GM13977 (cell line): ENCODE measurements at regions not wholly inside any gene's neighbourhood (a gene's known extent, or its start where the extent isn't known, plus 50 kb on each side); places are given as distances from the start of the nearest gene placed in this dataset.

Experiments
- DNase-seq: peaks from one replicate; pipeline ENCODE4 v3.0.0; 2012; ENCODE audit warnings: low spot score
- in situ Hi-C: fragments of 300-500 bp; cut with MboI; formaldehyde crosslinking; loops from one replicate; pipeline ENCODE4 v1.12.0; 2022; ENCODE audit warnings: low sequenced_read_pairs, low pct_unique_long_range_greater_than_20kb, mixed read lengths, inconsistent platforms; ENCODE audit not compliant: unreplicated experiment
- TF ChIP-seq, protein P1 (sequence below): IDR thresholded peaks from 2 replicates; pipeline ENCODE4 v1.5.1; 2012; ENCODE audit warnings: mild to moderate bottlenecking, control low read depth; ENCODE audit not compliant: insufficient read depth; ENCODE audit errors: extremely low read depth, missing control alignments

DNA sequence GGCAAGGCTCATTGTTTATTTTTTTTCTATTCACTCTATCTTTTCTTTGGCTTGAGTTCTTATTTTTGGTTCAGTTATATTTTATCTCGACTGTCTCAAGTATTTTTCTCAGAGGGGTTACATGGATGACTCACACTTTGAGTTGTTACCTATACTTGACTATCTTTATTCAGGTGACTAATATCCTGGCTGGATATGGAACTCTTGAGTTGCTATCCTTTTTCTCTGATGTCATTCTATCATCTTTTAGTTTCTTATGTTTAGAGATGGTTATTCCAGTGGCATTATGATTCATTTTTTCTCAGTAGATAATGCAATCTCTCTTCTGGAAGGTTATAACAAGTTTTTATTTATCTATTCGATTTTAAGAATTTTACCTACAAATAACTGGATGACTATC, 117.9 kb downstream of the COX18 start:
- no peak for DNase-seq
- in situ Hi-C loops: no loop called here
- TF ChIP-seq, protein P1, sequence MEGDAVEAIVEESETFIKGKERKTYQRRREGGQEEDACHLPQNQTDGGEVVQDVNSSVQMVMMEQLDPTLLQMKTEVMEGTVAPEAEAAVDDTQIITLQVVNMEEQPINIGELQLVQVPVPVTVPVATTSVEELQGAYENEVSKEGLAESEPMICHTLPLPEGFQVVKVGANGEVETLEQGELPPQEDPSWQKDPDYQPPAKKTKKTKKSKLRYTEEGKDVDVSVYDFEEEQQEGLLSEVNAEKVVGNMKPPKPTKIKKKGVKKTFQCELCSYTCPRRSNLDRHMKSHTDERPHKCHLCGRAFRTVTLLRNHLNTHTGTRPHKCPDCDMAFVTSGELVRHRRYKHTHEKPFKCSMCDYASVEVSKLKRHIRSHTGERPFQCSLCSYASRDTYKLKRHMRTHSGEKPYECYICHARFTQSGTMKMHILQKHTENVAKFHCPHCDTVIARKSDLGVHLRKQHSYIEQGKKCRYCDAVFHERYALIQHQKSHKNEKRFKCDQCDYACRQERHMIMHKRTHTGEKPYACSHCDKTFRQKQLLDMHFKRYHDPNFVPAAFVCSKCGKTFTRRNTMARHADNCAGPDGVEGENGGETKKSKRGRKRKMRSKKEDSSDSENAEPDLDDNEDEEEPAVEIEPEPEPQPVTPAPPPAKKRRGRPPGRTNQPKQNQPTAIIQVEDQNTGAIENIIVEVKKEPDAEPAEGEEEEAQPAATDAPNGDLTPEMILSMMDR: no peak

DNA sequence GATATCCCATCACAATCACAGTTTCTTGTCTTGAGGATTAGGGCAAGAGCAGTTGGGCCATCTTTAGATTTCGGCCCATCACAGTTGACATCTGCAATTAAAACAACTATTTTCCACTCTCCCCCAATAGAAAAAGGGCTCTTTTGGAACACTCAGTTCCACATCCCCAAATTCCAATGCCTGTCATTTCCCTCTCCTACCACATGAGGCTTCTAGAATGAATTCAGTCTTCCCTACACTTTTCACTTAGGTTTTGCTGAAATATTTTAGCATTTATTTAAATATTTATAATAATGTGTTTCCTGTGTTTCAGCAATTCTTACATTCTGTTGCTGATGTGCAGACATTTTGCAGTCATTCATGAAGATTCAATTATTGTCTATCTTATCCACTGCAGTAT, 118.4 kb downstream of the COX18 start:
- in situ Hi-C loops: no loop called here
- no peak for DNase-seq
- TF ChIP-seq, protein P1: no peak

DNA sequence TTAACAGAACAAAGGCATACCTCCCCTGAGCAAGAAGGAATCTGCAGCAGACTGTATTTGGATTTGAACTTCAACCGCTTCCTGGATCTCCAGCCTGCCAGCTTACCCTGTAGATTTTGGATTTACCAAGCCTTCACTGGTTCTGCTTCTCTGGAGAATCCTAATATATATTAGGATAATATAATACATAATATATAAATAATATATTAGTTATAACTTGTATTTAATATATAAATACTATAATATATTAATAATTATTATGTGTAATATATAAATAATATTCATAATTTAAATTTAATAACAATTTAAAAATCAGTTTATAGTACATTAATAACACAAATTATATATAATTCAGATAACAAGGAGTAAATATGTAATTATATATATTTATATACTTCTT, 121.4 kb downstream of the COX18 start:
- no peak for DNase-seq
- in situ Hi-C loops: no loop called here
- TF ChIP-seq, protein P1: no peak

DNA sequence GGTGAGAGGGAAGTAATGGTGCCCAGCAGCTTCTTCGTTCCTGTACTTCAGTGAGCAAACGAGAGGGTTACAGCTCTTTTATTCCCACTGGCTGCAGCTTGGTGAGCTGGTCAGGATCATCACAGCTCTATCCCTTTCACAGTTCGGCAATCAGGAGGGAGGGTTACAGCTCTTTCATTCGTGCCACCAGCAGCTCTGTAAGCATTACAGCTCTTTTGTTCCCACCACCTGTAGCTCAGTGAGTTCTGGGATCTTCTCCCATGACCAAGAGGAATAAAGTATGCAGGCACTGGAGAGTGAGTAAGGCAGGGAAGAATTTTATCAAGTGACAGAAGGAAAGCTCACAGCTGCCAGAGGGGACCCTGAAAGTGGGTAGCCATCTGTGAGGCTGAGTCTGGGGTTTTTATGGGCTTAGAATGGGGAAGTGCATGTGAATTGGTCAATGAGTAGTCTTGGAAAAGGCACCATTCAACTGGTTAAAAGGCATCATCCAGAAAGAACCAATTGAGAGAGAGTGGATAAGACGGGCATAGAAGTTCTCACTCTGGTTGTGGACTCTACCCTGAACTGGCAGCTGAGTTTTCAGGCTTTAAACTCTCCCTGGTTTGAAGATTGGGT, 123.7 kb downstream of the COX18 start:
- DNase-seq: no peak
- in situ Hi-C loops: no loop called here
- TF ChIP-seq, protein P1: no peak

DNA sequence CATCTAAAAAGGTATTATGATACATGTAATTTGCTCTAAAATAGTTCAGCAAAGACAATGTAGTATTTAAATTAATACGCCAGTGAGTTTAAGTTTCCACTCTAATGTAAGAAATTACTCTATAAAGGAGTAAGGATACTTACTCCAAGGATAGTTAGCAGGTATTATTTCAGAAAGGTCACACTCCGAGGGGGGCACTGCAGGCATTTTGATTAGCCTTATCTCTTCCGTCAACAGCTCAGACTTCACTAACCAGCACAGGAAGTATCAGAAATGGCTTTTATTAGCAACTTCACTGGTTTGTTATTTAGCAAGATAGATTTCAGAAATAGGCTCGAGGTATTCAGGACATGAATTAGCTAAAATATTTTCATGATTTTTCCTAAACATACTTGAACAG, 127.0 kb downstream of the COX18 start:
- in situ Hi-C loops: no loop called here
- DNase-seq: no peak
- TF ChIP-seq, protein P1: no peak

DNA sequence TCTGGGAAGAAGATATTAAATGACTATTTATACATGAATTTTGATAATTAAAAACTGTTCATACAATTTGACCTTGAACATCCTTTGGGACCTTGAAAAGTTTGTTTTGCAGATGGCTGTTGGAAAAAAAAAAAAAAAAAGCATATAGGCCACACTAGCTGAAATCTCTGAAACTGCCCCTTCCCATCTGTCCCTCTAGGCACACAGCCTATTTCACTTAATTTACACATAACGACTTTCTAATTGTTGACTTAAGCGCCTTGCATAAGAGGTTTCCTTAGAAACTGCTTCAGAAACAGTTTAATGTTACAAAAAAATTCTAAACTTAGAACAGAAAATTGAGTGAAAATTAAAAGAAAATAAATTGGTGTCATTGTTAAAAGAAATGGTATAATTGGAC, 131.0 kb downstream of the COX18 start:
- in situ Hi-C loops: no loop called here
- DNase-seq: no peak
- TF ChIP-seq, protein P1: no peak

DNA sequence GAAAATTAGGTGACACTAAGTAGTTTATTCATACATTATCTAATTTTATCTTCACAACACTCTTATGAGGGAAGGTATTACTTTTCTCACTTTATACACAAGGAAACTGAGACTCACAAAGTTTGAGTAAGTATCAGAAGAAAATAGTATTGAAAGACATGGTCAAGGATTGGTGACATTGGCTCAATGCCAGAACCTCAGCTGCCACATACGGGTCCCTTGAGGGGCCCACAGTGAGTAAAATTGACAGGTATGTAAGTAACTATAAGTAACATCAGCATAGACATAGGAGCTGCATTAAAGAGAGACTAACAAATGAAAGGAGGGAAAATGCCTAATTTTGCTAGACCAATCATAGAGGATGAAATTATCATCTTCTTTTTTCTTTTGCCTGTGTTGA, 134.1 kb downstream of the COX18 start:
- DNase-seq: no peak
- in situ Hi-C loops: no loop called here
- TF ChIP-seq, protein P1: no peak
